Mesendoderm (in vitro differentiated cells): ENCODE measurements at regions not wholly inside any gene's neighbourhood (a gene's known extent, or its start where the extent isn't known, plus 50 kb on each side); places are given as distances from the start of the nearest gene placed in this dataset.

Source experiments
- DNase-seq: peaks from one replicate; pipeline ENCODE4 v3.0.0; 2013
- H2AK5ac ChIP-seq: 2 replicates; pipeline ENCODE4 v1.6.1; 2013; ENCODE audit warnings: low read length, inconsistent platforms
- H2BK120ac ChIP-seq: 2 replicates; pipeline ENCODE4 v1.6.1; 2013; ENCODE audit warnings: low read depth, mild to moderate bottlenecking, low read length, moderate library complexity, mixed read lengths
- H2BK15ac ChIP-seq: replicated peaks from 2 replicates; pipeline ENCODE4 v1.6.1; 2013; ENCODE audit warnings: low read depth, mild to moderate bottlenecking, moderate library complexity
- H2BK5ac ChIP-seq: 2 replicates; pipeline ENCODE4 v1.6.1; 2013; ENCODE audit warnings: low read length, inconsistent platforms
- H3K18ac ChIP-seq: 2 replicates; pipeline ENCODE4 v1.6.1; 2013; ENCODE audit warnings: mild to moderate bottlenecking, low read length, mixed read lengths
- H3K23ac ChIP-seq: one replicate; pipeline ENCODE4 v1.6.1; 2013; ENCODE audit warnings: low read length
- H3K27ac ChIP-seq: 2 replicates; pipeline ENCODE4 v1.5.1; 2013; ENCODE audit warnings: low read depth, mild to moderate bottlenecking, inconsistent platforms, low read length, moderate library complexity
- H3K27me3 ChIP-seq: 2 replicates; pipeline ENCODE4 v1.6.1; 2013; ENCODE audit warnings: low read length, control low read depth, mild to moderate bottlenecking, inconsistent platforms; ENCODE audit not compliant: insufficient read depth, poor library complexity
- H3K36me3 ChIP-seq: 2 replicates; pipeline ENCODE4 v1.6.1; 2013; ENCODE audit warnings: low read length, inconsistent platforms; ENCODE audit not compliant: control insufficient read depth, insufficient read depth
- H3K4ac ChIP-seq: one replicate; pipeline ENCODE4 v1.6.1; 2013; ENCODE audit warnings: low read depth, mild to moderate bottlenecking, low read length, moderate library complexity
- H3K4me1 ChIP-seq: 2 replicates; pipeline ENCODE4 v1.6.1; 2013; ENCODE audit warnings: low read depth, low read length, inconsistent platforms; ENCODE audit not compliant: control insufficient read depth
- H3K4me2 ChIP-seq: 2 replicates; pipeline ENCODE4 v1.6.1; 2013; ENCODE audit warnings: low read length
- H3K4me3 ChIP-seq: 2 replicates; pipeline ENCODE4 v1.5.1; 2013; ENCODE audit warnings: mild to moderate bottlenecking, low read length
- H3K56ac ChIP-seq: one replicate; pipeline ENCODE4 v1.6.1; 2013; ENCODE audit warnings: low read length
- H3K79me1 ChIP-seq: 2 replicates; pipeline ENCODE4 v1.6.1; 2013; ENCODE audit warnings: low read length, inconsistent platforms
- H3K79me2 ChIP-seq: 2 replicates; pipeline ENCODE4 v1.6.1; 2013; ENCODE audit warnings: mild to moderate bottlenecking, low read length; ENCODE audit not compliant: control insufficient read depth, insufficient read depth
- H3K9ac ChIP-seq: 2 replicates; pipeline ENCODE4 v1.6.1; 2013; ENCODE audit warnings: low read length, inconsistent platforms
- H4K5ac ChIP-seq: one replicate; pipeline ENCODE4 v1.6.1; 2013; ENCODE audit warnings: low read length
- H4K8ac ChIP-seq: one replicate; pipeline ENCODE4 v1.6.1; 2013; ENCODE audit warnings: low read depth, mild to moderate bottlenecking, control low read depth, low read length, moderate library complexity
- WGBS: extraction: QIAGEN DNeasy Blood & Tissue Kit; methylation state at CpG from one replicate; pipeline ENCODE4 v1.1.7; 2013; ENCODE audit warnings: low lambda C conversion rate, missing lambda C conversion rate; ENCODE audit not compliant: insufficient coverage; ENCODE audit errors: extremely low coverage; 5-methylcytosine and 5-hydroxymethylcytosine counted together

DNA sequence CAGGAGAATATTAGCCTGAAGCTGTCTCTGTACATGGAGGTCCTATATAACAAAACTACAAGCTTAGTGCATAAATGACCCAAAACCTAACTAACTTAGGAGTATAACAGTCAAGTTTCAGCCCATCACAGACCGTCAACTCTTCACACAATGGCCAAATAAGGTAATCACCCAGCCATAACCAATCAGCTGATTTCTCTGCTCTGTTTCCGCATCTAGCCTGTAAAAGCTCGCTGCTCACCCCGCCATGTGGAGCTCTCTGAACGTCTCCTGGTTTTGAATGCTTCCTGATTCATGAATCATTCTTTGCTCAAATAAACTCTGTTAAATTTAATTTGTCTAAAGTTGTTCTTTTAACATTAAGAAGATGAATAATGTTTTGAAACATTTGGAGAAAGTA, 593.6 kb downstream of the TMX3 start:
- peak; percentile 8 for DNase-seq
- no peaks in the 10 kb centered on the region for H3K79me1 ChIP-seq
- no peak overlapping the region for H3K23ac ChIP-seq
- H3K56ac ChIP-seq: no peak overlapping the region
- H3K4ac ChIP-seq: no peak overlapping the region
- no peak overlapping the region for H3K27ac ChIP-seq
- H3K36me3 ChIP-seq: no peaks in the 10 kb centered on the region
- H4K5ac ChIP-seq: no peak overlapping the region
- H3K4me1 ChIP-seq: no peaks in the 10 kb centered on the region
- H2BK120ac ChIP-seq: no peak overlapping the region
- no peak overlapping the region for H3K4me3 ChIP-seq
- H2BK5ac ChIP-seq: no peak overlapping the region
- no peak overlapping the region for H2BK15ac ChIP-seq
- no peak overlapping the region for H2AK5ac ChIP-seq
- WGBS: no CpG with 5 or more reads among the region's 5 CpGs
- H3K4me2 ChIP-seq: no peak overlapping the region
- no peaks in the 10 kb centered on the region for H3K79me2 ChIP-seq
- H4K8ac ChIP-seq: no peak overlapping the region
- H3K27me3 ChIP-seq: no peaks in the 10 kb centered on the region
- H3K18ac ChIP-seq: no peak overlapping the region
- no peak overlapping the region for H3K9ac ChIP-seq

DNA sequence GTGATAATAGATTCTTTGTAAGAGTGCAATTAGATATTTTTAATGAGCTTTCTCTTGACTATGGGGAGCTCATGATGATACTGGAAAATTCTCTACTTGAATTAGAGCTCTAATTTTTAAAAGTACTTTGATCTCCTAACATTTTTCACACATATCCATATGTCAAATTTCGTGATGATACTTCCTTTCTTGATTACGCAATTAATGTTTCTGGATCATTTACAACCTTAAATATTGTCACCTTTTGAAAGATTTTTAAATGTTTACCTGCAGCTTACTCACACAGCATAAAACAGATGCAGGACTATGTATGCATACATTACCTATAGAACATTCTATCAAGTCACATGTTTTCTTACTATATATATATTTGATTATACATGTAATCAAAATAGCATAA, 598.5 kb upstream of the DSEL start:
- H3K27me3 ChIP-seq: no peaks in the 10 kb centered on the region
- no peak overlapping the region for H2AK5ac ChIP-seq
- no peak overlapping the region for H3K4me2 ChIP-seq
- H3K79me2 ChIP-seq: no peaks in the 10 kb centered on the region
- no peak overlapping the region for H2BK5ac ChIP-seq
- no peak overlapping the region for H3K4me3 ChIP-seq
- H3K79me1 ChIP-seq: no peaks in the 10 kb centered on the region
- no peak overlapping the region for H2BK15ac ChIP-seq
- no peaks in the 10 kb centered on the region for H3K4me1 ChIP-seq
- no peak overlapping the region for H4K5ac ChIP-seq
- no peak overlapping the region for H3K56ac ChIP-seq
- H3K27ac ChIP-seq: no peak overlapping the region
- no CpG with 5 or more reads among the region's 2 CpGs for WGBS
- DNase-seq: no peak
- H3K18ac ChIP-seq: no peak overlapping the region
- H3K9ac ChIP-seq: no peak overlapping the region
- no peaks in the 10 kb centered on the region for H3K36me3 ChIP-seq
- H4K8ac ChIP-seq: no peak overlapping the region
- no peak overlapping the region for H3K4ac ChIP-seq
- H2BK120ac ChIP-seq: no peak overlapping the region
- H3K23ac ChIP-seq: no peak overlapping the region

DNA sequence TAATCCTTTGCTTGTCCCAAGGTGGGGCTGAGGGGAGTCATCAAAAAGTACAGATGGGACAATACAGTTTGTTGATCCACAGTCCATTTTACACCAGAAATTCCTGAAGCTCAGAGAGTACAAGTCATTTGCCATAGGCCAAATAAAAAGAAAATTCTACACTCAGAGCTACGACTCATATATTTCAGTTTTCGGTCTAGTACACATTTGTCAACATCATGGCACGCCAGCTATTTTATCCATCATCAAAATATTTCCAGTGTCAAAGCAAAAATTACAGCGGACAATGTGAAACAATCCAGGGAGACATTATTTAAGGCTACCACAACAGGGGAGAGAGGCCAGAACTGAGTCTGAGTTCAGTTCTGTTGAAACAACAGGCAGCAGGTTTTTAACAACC, 587.5 kb upstream of the DSEL start:
- Histone ChIP-seq H3K4me2 (no peak overlapping the region), H2BK120ac (no peak overlapping the region), H3K36me3 (no peaks in the 10 kb centered on the region), H4K5ac (no peak overlapping the region), H4K8ac (no peak overlapping the region), H2BK15ac (no peak overlapping the region), H3K18ac (no peak overlapping the region), H3K4ac (no peak overlapping the region), H3K79me2 (no peaks in the 10 kb centered on the region), H3K56ac (no peak overlapping the region), H2AK5ac (no peak overlapping the region), H3K27ac (no peak overlapping the region), H2BK5ac (no peak overlapping the region), H3K4me1 (no peaks in the 10 kb centered on the region), H3K23ac (no peak overlapping the region), H3K9ac (no peak overlapping the region), H3K79me1 (no peaks in the 10 kb centered on the region), H3K4me3 (no peak overlapping the region), H3K27me3 (no peaks in the 10 kb centered on the region)
- no CpG with 5 or more reads among the region's 4 CpGs for WGBS
- DNase-seq: no peak

DNA sequence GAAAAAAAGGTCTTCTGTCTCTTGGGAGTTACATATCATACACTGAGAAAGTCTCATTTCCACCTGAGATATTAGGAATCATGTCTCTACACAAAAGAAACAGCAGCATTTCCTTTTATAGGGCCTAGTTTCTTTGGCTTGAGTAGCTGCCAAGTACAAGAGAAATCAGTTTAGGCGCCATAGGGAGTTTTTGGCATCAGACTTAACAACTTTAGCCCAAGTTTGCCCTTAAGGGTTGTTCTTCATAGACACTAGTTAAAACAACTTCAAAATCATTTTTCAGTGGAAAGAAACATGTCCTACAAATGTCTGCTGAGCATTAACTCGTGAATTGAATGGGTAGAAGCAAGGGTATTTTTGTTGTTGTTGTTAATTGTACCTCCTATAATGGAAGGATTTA, 587.0 kb upstream of the DSEL start:
- no peak overlapping the region for H3K9ac ChIP-seq
- H3K4me1 ChIP-seq: no peaks in the 10 kb centered on the region
- no peak overlapping the region for H4K8ac ChIP-seq
- H2BK15ac ChIP-seq: no peak overlapping the region
- H3K79me1 ChIP-seq: no peaks in the 10 kb centered on the region
- no CpG with 5 or more reads among the region's 2 CpGs for WGBS
- H3K4me2 ChIP-seq: no peak overlapping the region
- no peaks in the 10 kb centered on the region for H3K79me2 ChIP-seq
- no peaks in the 10 kb centered on the region for H3K27me3 ChIP-seq
- H3K4ac ChIP-seq: no peak overlapping the region
- no peak overlapping the region for H3K56ac ChIP-seq
- no peak overlapping the region for H2BK5ac ChIP-seq
- no peak for DNase-seq
- no peak overlapping the region for H3K27ac ChIP-seq
- H3K23ac ChIP-seq: no peak overlapping the region
- no peak overlapping the region for H2AK5ac ChIP-seq
- H3K4me3 ChIP-seq: no peak overlapping the region
- no peak overlapping the region for H4K5ac ChIP-seq
- no peak overlapping the region for H3K18ac ChIP-seq
- no peak overlapping the region for H2BK120ac ChIP-seq
- no peaks in the 10 kb centered on the region for H3K36me3 ChIP-seq

DNA sequence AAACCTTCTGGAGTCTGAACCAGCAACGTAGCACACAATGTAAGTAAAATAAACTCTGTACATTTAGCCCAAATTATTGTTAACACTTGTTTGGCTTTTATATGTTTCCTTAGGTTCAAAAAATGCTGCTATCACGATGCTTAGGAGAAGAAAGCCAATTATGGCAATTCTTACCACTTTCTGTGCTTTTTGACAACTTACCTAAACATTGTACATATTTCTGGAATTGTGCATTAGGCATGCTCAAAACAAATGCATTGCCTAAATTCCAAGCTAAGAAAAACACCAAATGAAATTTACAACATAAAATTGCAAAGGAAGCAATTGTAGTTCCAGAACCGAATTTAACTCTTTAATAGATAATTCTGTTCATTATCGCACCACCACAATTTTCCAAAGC, 585.6 kb upstream of the DSEL start:
- Histone ChIP-seq H4K8ac (no peak overlapping the region), H3K56ac (no peak overlapping the region), H3K79me2 (no peaks in the 10 kb centered on the region), H2AK5ac (no peak overlapping the region), H3K27me3 (no peaks in the 10 kb centered on the region), H2BK120ac (no peak overlapping the region), H3K36me3 (no peaks in the 10 kb centered on the region), H3K4me1 (no peaks in the 10 kb centered on the region), H3K9ac (no peak overlapping the region), H2BK5ac (no peak overlapping the region), H4K5ac (no peak overlapping the region), H3K79me1 (no peaks in the 10 kb centered on the region), H3K4ac (no peak overlapping the region), H3K27ac (no peak overlapping the region), H3K18ac (no peak overlapping the region), H3K4me2 (no peak overlapping the region), H3K4me3 (no peak overlapping the region), H3K23ac (no peak overlapping the region), H2BK15ac (no peak overlapping the region)
- no CpG with 5 or more reads among the region's 4 CpGs for WGBS
- no peak for DNase-seq

DNA sequence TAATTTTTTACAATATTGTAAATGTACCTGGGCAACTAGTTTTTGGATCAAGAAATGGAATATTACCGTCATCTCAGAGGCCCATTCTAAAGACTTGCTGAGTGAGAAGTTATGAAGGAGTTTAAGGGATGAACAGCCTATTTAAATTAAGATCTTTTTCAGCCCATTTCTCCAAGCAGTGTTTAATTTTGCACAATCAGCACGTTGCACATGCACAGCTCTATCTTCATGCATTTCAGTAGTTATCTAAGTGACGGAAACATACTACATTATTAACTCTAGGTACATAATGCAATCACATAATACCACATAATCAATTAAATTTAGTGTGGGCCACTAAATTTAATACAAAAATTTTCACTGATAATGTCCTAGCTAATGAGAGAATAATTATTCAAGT, 582.1 kb upstream of the DSEL start:
- no peaks in the 10 kb centered on the region for H3K27me3 ChIP-seq
- no peak overlapping the region for H3K23ac ChIP-seq
- no peak overlapping the region for H4K5ac ChIP-seq
- H3K36me3 ChIP-seq: no peaks in the 10 kb centered on the region
- H2AK5ac ChIP-seq: no peak overlapping the region
- H3K4me1 ChIP-seq: no peaks in the 10 kb centered on the region
- H2BK15ac ChIP-seq: no peak overlapping the region
- H4K8ac ChIP-seq: no peak overlapping the region
- H3K56ac ChIP-seq: no peak overlapping the region
- WGBS: no CpG with 5 or more reads among the region's 3 CpGs
- H3K4ac ChIP-seq: no peak overlapping the region
- no peak overlapping the region for H2BK5ac ChIP-seq
- no peak overlapping the region for H3K27ac ChIP-seq
- no peak overlapping the region for H3K18ac ChIP-seq
- H3K4me3 ChIP-seq: no peak overlapping the region
- no peaks in the 10 kb centered on the region for H3K79me1 ChIP-seq
- no peaks in the 10 kb centered on the region for H3K79me2 ChIP-seq
- no peak overlapping the region for H3K9ac ChIP-seq
- no peak overlapping the region for H3K4me2 ChIP-seq
- H2BK120ac ChIP-seq: no peak overlapping the region
- no peak for DNase-seq
